GM19025 (cell line): ENCODE measurements at regions not wholly inside any gene's neighbourhood (a gene's known extent, or its start where the extent isn't known, plus 50 kb on each side); places are given as distances from the start of the nearest gene placed in this dataset.

Experiments used
- ATAC-seq: cut with Tn5 transposase; IDR thresholded peaks from one replicate; pipeline ENCODE4 v1.9.1; 2021; ENCODE audit warnings: mild to moderate bottlenecking, low read depth, moderate library complexity; ENCODE audit not compliant: unreplicated experiment

DNA sequence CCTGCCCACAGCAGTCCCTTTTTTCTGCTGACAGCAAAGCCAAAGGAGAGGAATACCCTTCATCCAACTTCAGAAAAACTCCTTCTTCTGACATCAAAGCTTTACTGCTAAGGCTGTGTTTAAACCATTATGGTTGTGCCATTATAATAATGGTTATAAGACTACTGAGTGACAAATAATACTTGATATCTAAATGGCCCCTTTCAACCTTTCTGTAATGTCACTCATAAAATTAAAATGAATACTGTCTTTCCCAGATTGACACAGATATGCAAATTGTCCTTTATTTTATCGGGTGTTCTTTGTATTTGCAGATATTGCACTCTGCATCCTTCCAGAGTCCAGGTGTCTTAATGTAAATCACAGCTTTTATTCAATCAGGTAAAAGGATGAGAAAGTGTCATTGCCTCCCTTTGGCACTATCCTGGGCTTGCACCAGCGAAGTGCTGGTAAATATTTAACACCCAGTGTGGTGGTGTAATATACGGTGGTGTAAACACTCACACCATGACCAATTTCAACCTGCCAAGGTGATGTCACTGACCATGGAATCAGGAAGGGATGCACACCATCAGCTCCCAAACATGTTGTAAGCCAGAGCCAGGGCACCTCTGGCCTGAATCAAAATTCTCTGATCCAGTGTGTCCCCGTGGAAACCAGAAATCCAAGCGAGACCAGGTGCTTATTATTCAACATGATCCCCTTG is 139.4 kb upstream of the TENM3 start:
- no peak for ATAC-seq

DNA sequence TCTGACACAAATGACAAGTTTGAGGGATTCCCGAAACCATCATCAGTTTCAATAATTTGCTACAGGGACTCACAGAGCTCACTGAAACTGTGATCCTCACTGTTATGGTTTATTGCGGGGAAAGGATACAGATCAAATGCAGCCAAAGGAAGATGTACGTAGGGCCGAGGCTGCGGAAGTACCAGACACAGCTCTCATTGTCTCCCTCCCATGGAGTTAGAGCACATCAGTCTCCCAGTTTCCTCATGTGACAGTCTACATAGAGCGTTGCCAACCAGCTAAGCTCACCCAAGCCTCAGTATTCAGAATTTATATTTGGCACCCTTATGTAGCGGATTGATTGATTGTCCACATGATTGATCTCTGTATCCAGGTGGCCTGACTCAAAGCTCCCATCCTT is 137.8 kb upstream of the TENM3 start:
- no peak for ATAC-seq

DNA sequence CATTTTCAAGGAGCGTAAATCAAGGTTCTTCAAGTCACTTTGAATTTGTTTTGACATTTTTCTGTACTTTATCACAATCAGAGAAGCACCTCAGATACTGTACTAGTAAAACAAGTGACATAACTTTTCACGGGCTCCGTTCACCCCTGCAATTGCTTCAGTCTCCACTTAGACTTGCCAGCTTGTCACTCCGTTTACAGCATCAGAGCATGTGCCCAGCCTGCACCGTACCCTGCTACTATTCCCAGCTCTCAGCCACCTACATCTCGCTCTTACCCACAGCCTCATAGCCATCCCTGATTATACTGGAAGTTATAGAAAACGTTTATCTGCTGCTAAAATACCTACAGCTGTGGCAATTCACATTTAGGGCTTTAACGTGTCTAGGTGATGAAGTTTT is 135.3 kb upstream of the TENM3 start:
- no peak for ATAC-seq

DNA sequence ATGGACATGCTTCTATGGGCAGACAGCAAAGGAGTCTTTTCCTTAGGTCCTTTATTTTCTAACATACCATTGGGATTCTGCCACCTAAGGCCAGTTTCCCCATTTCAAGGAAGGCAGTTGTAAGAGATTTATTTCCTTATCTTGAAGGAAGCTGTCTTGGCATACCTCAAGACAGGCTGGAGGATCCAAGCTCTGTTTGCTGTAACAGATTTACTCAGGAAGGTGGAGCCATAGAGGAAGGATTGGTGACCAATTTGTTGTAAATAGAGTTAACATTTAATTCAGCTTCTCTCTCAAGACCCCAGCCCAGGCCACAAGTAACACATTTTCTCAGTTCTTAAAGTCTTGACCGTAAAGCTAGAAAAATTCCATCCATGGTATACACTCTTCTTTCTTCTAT is 131.6 kb upstream of the TENM3 start:
- no peak for ATAC-seq

DNA sequence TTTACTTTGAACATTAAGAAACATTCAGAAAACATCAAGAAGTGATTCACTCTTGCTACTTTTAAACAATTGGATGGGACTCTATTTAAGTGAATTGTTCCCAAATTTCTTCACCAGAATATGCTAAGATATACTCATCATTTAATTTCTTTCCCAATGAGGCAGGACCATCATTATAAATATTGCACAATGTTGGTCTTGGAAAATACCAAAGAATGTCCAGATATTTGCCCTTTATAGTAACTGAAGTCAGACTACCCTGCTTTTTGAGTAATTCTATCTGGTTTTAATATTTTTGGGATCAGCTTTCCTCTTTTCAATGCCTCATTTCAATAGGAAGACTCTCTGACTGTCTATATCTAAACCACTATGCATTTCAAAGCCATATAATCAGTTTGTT is 129.4 kb upstream of the TENM3 start:
- ATAC-seq = no peak

DNA sequence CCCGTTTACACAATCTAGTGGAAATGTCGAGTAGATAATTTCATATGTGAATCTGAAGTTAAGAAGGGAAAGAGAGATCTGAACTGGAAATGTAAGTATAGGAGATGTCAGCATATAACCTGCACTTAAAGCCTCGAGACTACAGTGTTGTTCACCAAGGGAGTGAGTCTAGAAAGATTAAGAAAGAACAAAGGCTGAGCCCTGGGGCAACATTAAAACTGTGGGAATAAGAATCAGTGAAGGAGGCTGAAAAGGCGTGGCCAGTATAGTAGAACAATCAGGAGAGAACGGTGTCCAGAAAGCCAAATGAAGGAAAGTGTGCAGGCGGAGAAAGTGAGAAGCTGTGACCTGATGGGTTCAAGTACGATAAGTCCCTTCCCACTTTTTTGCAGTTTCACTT is 118.8 kb upstream of the TENM3 start:
- ATAC-seq = no peak

DNA sequence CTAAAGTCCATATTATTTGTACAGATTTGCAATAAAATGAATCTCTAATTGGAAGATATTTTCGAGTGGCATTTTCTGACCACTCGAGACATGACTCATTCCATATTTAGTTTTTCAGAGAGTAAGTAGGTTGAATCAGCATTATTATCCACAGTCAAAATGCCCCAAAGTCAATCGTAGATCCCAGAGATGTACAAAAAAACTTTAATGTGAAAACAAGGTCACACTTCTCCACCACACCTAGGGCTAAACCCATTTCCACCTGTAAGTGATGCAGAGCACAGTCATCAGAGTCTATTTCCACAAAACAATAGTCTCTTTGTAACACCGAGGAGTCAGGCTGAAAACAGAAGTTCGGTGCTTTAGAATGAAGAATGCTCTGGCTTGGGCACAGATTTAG is 117.1 kb upstream of the TENM3 start:
- ATAC-seq = no peak

DNA sequence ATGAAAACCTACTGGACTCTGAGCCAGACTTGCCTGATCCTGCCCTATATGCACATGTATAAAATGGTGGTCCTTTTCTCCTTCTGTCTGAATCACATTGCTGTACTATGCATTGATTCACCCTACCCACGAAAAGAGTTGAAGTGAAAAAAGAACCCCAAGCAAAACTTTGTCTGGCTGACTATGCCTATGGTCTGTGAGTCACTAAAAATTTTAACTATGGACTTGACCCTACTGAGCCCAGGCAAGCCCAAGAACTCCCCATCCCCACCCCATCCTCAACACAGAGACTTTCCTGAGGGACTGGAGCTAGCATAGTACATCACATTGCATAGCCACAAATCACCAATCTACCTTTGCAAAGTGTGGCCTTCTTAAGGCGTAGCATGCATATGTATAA is 116.6 kb upstream of the TENM3 start:
- ATAC-seq = no peak

DNA sequence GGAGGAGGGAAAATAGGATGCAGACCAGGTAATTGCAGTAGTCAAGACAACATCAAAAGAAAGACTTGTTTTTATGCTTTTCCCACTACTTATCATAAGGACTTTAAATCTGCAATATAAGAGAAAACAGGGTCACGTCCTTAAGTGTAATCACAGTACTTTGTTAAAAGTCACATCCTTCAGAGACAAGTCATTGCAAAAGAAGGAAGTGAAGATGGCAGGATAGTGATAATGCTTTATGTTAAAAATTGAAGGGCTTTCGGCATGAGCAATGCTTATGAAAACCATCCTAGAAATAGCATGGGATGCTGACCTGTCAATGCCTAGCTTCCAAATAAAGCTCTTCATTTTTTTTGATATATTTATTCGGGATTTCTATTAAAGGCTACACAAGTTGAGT is 110.2 kb upstream of the TENM3 start:
- ATAC-seq = no peak

DNA sequence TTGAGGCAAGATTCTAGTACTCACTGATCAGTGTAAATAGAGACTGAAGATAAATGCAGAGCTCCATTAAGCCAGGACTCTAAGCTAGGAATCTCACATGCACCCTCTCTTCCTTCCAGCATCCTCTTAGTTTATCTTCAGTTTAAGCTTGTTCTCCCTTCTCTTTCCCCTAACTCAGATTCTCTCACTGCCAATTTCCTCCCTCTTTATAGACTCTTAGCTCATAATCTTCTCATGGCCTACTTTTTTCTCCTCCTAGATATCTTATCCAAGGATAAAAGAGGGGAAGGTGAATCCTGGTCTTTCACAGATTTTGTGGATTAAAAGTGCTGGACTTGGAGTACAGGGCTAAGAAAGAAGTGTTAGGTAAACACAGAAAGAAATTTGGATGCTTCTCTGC is 108.9 kb upstream of the TENM3 start:
- ATAC-seq = no peak

DNA sequence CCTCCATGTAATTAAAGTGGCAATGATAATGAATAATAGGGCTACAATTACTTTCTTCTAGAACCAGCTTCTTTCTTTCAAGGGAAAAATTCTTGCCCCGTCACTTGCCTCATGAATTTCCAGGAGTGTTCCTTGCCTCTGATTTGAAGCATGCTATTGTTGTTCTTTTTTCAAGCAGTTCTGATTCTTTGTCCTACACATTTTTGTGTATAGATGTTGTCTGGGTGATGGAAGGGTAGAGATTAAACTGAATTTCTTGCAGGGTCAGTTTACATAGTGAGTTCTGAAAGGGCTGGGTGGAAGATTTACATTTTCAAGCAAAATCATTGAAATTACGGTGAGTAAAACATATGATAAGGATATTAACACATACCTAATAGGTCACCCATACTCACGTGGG is 107.0 kb upstream of the TENM3 start:
- no peak for ATAC-seq

DNA sequence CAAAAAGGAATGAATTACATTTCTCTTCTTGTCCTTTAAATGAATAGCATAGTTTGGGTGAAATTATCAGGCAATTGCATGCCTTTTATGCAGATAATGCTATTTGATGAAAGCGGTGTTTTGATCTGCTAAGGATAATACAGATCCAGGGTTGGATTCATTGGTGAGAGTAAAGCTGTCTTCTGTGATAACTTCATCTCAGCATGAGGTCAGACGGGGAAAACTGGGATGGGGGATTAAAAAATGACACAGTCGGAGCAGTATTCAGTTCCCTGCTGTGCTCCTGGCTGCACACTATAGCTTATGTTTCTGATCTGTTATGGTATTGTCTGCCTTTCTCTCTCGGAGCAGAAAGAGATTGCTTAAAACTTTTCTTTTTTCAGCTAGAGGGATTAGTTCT is 105.9 kb upstream of the TENM3 start:
- no peak for ATAC-seq

DNA sequence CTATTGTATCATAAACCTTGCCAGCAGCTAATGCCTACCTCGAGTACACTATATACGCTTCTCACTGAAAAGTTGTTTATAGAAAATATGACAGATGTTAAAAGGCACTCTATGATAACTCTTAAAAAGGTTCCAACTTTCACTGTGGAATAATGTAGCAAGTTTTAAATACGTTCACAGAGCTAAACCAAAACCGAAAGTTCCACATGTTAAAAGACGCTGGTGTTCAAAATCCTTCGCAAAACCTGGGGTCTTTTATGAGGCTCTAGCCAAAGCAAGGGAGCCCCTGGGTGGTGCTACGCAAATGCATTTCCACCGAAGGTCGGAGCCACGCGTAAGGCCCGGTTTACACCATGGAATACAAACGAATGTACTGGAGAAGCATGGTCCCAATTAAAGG is 103.7 kb upstream of the TENM3 start:
- ATAC-seq = no peak

DNA sequence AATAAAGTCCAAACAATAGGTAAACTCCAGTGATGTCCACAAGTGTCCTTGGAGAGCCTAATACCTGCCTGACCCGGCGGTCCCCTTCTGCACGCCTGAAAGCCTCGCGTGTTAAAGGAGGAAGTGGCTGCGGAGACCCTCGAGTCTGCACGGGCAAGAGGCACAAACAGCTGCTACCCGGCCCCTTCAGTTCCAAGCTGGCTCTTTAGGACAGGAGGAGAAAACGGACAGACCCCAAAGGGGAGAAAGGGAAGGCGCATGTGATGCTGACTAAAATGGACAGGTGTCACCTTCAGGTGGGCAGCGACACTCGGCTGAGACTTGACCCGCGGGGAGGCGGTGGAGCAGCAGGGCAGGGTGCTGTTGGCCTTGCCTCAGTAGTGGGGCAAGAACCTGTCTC is 102.7 kb upstream of the TENM3 start:
- no peak for ATAC-seq

DNA sequence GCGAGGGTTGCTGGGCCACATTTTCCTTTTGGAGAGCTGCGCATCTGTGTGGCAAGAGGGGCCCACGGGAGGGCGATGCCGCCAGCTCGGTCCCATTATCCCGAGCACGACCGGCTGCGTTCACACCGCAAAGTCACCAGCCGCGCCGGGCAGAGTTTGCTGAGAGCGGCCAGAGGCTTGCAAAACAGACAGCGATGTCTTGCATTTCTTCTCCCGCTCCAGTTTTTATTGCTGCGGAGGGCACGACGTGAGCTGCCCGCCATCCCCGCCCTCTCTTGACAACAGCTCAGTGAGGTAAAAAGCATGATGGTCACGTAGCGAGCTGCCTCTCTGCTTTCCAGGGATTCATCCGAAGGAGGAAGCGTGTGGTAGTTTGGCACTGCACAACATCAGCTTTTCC is 102.1 kb upstream of the TENM3 start:
- no peak for ATAC-seq

DNA sequence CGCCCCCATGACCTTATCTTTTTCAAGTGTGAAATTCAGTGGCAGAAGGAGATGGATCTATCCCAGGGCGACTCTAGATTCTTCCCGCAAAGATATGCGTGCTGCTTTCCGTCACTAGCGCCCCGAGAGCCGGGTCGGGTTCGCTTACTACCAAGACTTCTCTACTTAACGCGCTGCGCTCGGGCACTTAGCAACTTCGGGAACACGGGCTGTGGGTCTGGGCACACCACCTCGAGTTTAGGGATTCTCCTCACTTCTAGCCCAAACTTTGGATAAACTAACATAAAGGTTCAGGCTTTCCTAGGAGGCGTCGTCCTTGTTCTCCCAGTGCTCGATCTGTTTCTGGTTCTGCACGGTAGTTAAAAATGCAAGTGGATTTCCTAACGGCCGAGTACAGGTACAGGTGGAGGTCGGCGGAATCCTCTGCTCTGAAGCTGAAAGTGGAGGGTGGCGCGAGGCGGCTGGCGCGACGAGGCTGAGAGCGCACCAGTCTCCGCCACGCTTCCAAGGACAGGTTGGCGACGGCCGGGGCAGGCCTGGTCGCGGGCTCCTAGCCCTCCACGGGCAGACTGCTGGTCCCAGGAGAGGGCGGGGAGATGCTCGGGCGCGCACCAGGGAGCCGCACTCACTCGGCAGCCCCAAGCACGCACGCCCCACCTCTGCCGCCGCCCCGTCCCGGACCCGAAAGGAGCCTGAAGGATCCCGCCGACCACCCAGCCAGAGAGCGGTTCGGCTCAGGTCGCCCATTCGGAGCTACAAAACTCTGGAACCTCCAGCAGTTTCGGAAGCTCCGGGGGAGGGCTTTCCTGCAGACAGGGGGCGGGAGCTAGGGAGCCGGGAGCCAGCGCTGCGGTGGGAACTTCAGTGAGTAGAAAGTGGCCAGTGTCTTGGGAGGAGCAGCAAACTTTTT is 100.8 kb upstream of the TENM3 start:
- ATAC-seq = no peak

DNA sequence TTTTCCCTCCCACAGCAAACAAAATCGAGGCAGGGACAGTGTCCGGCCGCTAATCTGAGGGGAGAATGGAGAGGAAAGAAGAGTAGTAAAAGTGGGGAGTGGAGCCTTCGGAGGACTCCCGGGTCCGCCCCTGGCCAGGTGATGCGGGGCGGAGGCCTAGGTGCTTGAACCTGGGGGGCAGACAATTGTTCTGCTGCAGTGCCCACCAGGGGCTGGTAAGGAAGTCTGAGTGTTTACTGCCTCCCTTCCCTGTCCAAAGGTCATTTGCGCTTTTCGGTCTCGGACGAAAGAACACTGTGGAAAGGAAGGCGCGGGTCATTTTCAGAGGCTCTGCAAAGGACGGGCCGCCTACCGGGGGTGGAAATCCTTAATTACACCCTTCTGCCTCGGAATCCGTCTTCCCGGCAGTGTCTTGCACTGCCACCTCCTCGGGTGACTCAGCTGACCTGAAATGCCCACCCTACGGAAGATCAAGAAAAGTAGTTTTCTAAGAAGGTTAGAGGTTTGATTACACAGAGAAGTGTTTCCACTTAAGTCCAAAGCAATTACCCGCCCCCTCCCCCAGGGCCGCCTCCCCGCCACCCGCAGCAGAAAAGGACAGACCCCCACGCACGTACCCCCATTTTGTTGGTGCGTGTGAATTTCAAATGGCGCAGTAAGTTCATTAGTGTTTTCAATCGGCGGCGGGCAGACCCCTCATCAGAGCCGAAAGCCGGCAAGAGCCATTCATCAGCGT is 99.9 kb upstream of the TENM3 start:
- ATAC-seq = no peak

DNA sequence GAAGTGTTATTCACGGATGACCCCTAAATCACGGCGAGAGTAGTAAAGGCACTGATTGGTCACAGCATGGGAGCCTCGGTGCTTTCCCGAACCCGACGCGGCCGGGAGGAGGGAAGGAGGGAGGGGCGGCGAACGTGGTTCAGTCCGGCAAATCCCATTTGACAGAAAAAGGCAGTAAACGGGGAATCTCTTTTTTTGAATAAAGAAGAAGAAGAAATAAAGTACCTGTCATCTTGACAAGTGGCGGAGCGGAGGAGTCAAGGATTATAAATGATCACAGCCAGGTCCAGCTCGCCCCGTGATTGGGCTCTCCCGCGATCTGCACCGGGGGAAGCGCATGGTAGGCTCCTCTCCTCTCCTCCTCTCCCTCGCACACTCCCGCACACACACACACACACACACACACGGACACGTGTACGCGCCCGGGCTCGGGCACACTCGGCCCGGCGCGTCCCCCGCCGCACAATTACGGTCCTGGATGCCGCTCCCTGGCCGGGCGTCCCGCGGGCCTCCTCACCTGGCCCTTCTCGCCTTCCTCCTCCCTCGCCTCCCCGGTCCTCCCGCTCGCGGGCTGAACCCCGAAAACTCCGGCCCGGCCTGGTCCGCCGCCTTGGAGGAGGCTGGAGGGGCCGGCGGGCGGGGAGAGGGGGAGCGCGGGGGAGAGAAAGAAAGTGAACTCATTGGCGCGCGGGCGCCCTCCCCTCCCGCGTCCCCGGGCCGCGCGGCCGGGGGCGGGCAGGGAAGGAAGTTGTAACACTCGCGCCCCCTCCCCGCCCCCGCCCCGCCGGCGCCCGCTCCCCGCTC is 99.2 kb upstream of the TENM3 start:
- ATAC-seq = peak; percentile 30

DNA sequence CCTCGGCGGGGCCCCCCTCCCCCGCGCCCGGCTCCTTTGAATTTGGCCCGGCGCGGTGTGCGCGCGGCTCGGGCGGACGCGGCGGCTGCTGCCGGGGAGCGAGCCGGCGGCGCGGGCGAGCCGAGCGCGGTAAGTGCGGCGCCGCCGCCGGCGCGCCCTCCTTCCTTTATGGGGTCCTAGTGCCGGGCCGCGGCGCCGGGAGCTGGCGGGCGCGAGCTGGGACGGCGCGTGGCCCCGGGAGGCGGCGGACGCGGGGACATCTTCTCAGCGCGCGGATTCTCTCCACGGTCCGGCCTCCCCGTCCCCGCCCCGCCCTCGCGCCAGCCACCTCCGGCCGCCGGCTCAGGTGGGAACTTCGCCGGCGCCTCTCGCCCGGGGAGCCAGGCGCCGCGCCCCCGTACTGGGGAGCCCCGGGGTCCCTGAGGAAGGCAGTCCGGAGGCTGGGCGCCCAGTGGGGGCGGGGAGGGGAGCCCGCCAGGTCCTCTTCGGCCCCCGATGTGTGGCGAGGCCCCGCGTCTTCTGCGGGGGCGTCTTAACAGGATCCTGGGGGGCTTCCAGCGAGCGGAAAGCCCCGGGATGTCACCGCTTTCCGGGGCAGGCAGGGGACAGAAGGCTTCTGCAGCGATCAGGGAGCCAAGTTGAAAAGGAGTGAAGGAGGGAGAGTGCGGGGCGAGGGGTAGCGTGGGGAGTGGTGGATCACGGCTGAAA is 98.4 kb upstream of the TENM3 start:
- ATAC-seq = peak; percentile 38

DNA sequence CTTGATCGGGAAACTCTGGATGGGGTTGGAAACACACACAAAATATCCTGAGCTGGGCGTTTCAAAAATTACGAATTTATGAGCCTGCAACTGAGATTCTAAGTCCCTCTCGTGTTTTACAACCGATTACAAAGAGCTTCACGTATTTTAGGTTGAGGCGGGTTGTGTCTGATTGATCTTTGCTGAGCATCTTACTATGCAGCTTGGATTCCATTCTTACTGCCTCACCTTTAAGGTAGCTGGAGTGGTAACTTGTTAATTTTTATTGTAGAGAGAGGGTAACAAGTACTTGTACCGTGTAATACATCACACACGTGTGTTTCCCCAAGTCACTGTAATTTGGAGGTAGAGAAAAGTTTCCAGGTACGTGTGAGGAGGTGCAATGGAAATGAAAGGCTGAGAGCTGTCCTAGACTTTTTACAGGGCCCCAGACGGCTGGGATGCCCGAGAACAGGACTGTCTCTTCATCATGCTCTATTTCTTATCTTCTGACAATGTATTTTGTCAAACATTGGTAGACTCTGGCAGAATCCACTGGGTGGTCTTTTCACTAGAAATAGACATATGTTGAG is 97.8 kb upstream of the TENM3 start:
- no peak for ATAC-seq
